ENCODE measurements at regions not wholly inside any gene's neighbourhood (a gene's known extent, or its start where the extent isn't known, plus 50 kb on each side); places are given as distances from the start of the nearest gene placed in this dataset.

GRCh38 chr6:120355822-120356221 lies 978.5 kb downstream of the TBC1D32 start:
- H3K27me3 ChIP-seq (ENCODE audit: control insufficient read depth in 2 of 2, insufficient read depth in 2 of 2, low read length in 2 of 2) = no peaks in the 10 kb centered on the region
- POLR2A ChIA-PET = interaction anchor here (0.6 kb wide), 1 partner anchor 1238 kb away, joined by 3 read pairs; no protein-coding TSS in a partner anchor
- FAIRE-seq = no peak
- no peak overlapping the region for H3K4me2 ChIP-seq (ENCODE audit: insufficient read depth, low read length)
- in situ Hi-C loops (cut with MboI) = no loop called here
- no peaks in the 10 kb centered on the region for H3K9me3 ChIP-seq (replicated peaks; ENCODE audit: control insufficient read depth, insufficient read depth, low read depth, low read length)
- no TSS peak for BruUV-seq (replicated peaks)
- H3K9ac ChIP-seq (ENCODE audit: insufficient read depth in 1 of 2, low read depth in 2 of 2, low read length in 2 of 2) = no peak overlapping the region
- H3K27ac ChIP-seq (ENCODE audit: extremely low read depth, low read depth, low read length) = no peak overlapping the region
- intact Hi-C loops (cut with micrococcal nuclease) = no loop called here
- no peak overlapping the region for H3K4me3 ChIP-seq
- no peak for DNase-seq (ENCODE audit: extremely low read depth in 1 of 4, low spot score in 3 of 4)
- CTCF ChIA-PET (ENCODE audit: low intra/inter-chr PET ratio) = no interaction called here
- H3K4me1 ChIP-seq (replicated peaks in 1 of 2; ENCODE audit: control insufficient read depth in 2 of 2, insufficient read depth in 2 of 2, low read length in 2 of 2) = no peaks in the 10 kb centered on the region
- no peak overlapping the region for H2AFZ ChIP-seq (ENCODE audit: low read depth, low read length)
- H4K20me1 ChIP-seq (replicated peaks; ENCODE audit: control insufficient read depth, insufficient read depth, low read length) = no peaks in the 10 kb centered on the region
- 0% methylated on average over 1 of the region's 1 CpG for WGBS (ENCODE audit: insufficient coverage, low coverage, missing lambda C conversion rate)
- no peaks in the 10 kb centered on the region for H3K79me2 ChIP-seq (ENCODE audit: control insufficient read depth, insufficient read depth, low read length)
- no peaks in the 10 kb centered on the region for H3K9me1 ChIP-seq (ENCODE audit: control insufficient read depth, insufficient read depth, low read length)
- H3K36me3 ChIP-seq (ENCODE audit: control insufficient read depth, insufficient read depth, low read length) = no peaks in the 10 kb centered on the region
- no peak for ATAC-seq
- TF ChIP-seq MYBL2 (IDR thresholded peaks at IDR 0.05; ENCODE audit: low read depth) (no peak), MYBL2 (CRISPR knock-in tag; IDR thresholded peaks at IDR 0.05; ENCODE audit: borderline replicate concordance) (no peak), PHTF2 (CRISPR knock-in tag; IDR thresholded peaks at IDR 0.05) (no peak), POLR2G (IDR thresholded peaks at IDR 0.05; ENCODE audit: low read depth, low read length) (no peak), CHD7 (IDR thresholded peaks at IDR 0.05; ENCODE audit: low read depth, low read length) (no peak), IFI16 (CRISPR knock-in tag; IDR thresholded peaks at IDR 0.05) (no peak), HCFC1 (IDR thresholded peaks at IDR 0.05; ENCODE audit: low read depth, low read length) (no peak), PREB (CRISPR knock-in tag; IDR thresholded peaks at IDR 0.05) (no peak), ZNF830 (CRISPR knock-in tag; IDR thresholded peaks at IDR 0.05) (no peak), PKNOX1 (IDR thresholded peaks at IDR 0.05) (no peak), ZNF507 (tag; conservative IDR thresholded peaks at IDR 0.05) (no peak)
